Stimulated activated CD4-positive, alpha-beta T cell treated with anti-CD3 and anti-CD28 coated beads, TNF-alpha, amount 100 ng/mL, for 4 hours (primary cell): ENCODE measurements at regions not wholly inside any gene's neighbourhood (a gene's known extent, or its start where the extent isn't known, plus 50 kb on each side); places are given as distances from the start of the nearest gene placed in this dataset.
"Not testable (repeated sequence)": the region's sequence is repeated elsewhere in the genome, so short reads cannot be mapped to it uniquely, and the experiment has no call there.

ENCODE experiments used
- DNase-seq, 3 experiments: peaks; one replicate each; pipeline ENCODE4 v3.0.0-alpha.2; 2020; ENCODE audit warnings: low read depth in 3 of 3

DNA sequence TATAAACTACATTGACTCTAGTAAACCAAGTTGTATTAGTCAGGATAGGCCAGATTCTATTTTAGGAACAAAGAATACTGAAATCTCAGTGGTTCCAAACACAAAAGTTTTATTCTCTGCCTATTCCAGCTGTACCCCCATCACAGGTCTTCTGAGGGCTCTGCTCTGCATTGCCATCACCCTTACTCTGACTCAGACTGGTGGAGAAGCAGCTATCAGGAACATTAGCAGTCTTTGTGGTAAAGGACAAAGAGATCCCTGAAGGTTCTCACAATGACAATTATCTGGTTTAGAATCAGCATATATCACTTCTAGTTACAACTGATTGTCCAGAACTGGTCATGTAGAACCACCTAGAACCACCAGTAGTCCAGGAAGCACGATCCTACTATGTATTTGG, 251.1 kb downstream of the GLUD2 start:
- no peak for DNase-seq

DNA sequence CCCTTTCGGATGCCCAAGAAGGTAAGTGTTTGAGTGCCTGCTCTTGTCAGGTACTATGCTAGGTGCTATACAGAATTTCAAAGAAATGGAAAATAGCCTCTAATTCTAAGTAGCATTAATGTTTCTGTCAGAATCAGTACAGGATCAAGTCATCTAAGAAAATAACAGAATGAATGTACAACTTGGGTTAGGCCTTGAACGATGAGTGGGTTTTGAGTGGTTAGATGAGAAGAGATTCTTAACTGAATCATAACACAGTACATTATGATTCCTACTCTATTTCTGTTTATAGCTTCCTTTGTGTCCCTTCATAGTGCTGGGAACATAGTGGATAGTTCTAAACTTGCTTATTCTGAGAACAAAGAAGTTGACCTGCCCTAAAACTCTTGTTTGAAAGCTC, 253.9 kb downstream of the GLUD2 start:
- DNase-seq = no peak

- no peak for DNase-seq
Observed at GRCh38 chrX:121301822-121302221, 254.4 kb downstream of the GLUD2 start.

- no peak for DNase-seq
Observed at GRCh38 chrX:121307449-121307848, 260.0 kb downstream of the GLUD2 start.

- DNase-seq = peak; percentile 1 to 16 (median 15)
Observed at GRCh38 chrX:121308276-121308805, 260.9 kb downstream of the GLUD2 start.

GRCh38 chrX:121310820-121311219, 263.4 kb downstream of the GLUD2 start:
- DNase-seq = no peak

GRCh38 chrX:121320441-121320840, 273.0 kb downstream of the GLUD2 start:
- DNase-seq = no peak

- no peak for DNase-seq
Observed at GRCh38 chrX:121322159-121322558, 274.7 kb downstream of the GLUD2 start.

DNA sequence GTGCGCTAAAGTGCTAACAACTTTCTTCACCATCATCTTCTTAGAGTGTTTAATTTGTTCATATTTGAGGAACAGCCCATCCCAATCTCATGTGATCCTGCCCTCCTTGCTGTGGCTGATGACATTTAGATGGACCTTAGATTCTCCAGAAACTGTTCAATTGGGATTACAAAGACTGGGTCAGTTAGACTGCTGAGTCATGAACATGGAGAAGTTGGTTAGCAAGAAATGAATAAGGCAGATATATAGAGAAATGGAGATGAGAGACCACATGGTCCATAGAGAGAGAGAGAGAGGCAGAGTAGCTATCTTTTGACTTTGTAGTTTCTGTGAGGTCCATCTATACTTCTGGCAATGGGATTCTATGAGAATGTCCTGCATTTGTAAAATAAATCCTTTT, 275.9 kb downstream of the GLUD2 start:
- no peak for DNase-seq

DNA sequence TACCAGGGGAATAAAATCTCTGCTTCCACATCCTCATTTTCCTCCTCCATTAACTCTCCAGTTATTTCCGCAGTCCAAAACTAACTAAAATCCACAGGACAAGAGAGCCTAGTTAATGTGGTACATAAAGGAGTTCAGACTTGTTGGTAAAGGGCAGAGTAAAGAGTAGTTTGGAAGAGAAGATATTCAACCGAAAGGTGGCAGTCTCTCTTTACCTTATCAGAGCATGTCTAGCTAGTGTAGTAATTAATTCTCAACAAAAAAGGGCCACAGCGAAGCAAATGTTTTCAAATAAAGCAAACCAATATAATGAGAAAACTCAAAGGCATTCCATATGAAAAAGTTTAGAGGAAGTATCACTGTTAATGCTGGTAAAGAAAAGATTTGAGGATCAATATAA, 286.5 kb downstream of the GLUD2 start:
- no peak for DNase-seq

DNA sequence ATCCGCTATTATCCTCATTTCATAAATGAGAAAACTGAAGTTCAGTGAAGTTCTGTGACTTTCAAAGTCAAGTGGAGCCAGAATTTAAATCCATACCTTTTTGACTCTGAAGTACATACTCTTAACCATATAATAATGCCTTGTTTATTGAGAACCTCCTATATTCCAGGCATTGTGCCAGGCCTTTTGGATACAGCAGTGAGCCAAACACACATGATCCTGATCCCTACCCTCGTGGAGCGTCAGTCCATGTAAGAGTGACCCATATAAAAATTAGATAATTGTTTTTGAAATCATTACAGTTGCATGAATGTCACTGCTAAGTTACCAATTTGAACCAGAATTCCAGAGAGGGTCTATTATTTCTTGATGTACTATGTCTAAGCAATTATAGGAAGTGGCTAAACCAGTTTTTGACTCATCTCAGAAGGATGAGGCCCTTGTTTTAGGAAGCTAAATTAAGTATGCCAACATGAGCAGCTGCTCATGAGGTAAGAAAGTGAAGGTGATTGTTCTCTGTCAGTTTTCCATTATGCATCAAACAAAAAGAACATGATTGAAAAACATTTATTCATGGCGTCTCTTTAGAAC, 289.5 kb downstream of the GLUD2 start:
- no peak for DNase-seq

DNA sequence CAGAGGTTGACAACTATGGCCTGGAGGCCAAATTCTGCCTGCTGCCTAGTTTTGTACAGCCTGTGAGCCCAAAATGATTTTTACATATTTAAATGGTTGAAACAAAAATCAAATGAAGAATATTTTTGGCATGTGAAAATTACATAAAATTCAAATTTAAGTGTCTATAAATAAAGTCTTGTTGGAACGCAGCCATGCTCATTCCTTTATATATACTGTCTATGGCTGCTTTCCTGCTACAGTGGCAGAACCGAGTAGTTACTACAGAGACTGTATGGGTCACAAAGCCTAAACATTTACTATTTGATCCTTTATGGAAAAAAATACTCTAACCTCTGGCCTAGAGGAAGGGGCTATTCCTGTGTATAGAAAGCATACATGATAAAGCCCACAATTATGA, 290.4 kb downstream of the GLUD2 start:
- DNase-seq = no peak

- DNase-seq = no peak
Observed at GRCh38 chrX:121349263-121349662, 301.9 kb downstream of the GLUD2 start.

- no peak for DNase-seq
Observed at GRCh38 chrX:121356139-121356849, 308.9 kb downstream of the GLUD2 start.

DNA sequence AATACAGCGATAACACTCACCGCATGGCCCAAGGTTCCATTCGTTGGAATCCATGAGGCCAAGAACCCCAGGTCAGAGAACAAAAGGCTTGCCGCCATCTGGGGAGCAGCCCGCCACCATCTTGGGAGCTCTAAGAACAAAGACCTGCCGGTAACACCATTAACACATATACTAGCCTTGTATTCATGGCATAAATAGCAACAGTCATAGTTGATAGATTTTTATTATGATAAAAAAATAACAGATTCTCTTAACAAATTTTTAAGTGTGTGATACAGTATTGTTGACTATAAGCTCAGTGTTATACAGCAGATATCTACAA, 309.4 kb downstream of the GLUD2 start:
- DNase-seq = no peak

- no peak for DNase-seq
Observed at GRCh38 chrX:121360280-121360679, 312.9 kb downstream of the GLUD2 start.

DNA sequence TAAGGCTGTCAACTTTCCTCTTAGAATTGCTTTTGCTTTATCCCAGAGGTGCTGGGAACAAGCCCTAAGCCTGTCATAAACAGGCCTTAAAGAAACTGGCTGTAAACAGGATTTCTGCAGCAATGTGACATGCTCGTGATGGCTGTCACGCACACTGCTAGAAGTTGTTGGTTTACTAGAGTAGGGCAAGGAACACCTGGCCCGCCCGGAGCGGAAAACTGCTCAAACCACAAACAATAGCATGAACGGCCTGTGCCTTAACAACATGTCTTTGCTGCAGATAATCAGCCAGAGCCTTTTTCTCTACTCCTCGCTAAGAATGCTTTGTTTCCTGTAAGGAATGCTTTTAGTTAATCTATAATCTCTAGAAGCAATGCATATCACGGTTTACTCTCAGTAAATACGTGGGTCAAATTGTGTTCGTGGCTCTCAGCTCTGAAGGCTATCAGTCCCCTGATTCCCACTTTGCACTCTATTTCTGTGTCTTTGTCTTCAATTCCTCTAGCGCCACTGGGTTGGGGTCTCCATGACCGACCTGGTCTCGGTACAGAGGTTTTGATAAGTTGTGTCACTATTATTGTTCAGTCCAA, 318.3 kb downstream of the GLUD2 start:
- no peak for DNase-seq

GRCh38 chrX:121374471-121374870, 327.1 kb downstream of the GLUD2 start:
- DNase-seq = no peak

DNA sequence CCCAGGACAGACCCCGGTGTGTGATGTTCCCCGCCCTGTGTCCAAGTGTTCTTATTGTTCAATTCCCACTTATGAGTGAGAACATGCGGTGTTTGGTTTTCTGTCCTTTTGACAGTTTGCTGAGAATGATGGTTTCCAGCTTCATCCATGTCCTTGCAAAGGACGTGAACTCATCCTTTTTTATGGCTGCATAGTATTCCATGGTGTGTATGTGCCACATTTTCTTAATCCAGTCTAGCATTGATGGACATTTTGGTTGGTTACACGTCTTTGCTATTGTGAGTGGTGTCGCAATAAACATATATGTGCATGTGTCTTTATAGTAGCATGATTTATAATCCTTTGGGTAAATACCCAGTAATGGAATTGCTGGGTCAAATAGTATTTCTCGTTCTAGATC, 334.5 kb downstream of the GLUD2 start:
- not testable (repeated sequence) for DNase-seq

DNA sequence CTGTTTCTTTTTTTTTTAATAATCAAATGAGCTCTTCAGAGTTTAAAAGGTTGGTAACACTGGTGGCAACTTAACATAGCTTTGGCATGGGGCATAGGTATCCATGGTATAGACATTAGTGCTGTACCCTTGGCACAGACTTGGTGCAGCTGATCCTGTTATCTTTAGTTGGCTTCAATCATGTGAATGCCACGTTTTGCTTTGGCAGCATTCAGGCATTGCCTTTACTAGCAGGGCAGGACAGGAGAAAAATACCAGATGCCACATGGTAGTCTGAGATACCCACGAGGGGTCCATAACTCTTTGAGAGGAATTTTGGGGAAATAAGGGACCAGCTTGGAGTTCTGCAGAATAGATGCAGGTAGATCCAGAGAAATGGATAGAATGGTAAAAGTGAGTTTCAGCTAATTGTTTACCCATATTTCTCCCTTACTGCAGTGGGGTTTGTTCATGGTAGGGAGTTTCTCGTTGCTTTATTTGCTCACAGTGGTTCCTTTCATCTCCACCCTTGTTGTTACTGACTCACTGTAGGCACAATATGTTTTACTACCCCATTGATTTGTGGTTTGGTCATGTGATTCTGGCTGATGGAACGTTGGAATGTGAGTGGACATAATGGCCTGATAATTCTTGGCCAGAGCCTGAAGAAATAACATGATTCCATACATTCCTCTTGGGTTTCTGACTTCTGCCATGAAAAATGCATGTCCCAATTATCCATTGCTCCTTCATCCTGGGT, 342.7 kb downstream of the GLUD2 start:
- DNase-seq = no peak

GRCh38 chrX:121405826-121406225, 358.4 kb downstream of the GLUD2 start:
- DNase-seq = no peak

GRCh38 chrX:121407627-121408026, 360.2 kb downstream of the GLUD2 start:
- DNase-seq = no peak

GRCh38 chrX:121431514-121431913, 384.1 kb downstream of the GLUD2 start:
- not testable (repeated sequence) for DNase-seq
